ENCODE measurements at regions not wholly inside any gene's neighbourhood (a gene's known extent, or its start where the extent isn't known, plus 50 kb on each side); places are given as distances from the start of the nearest gene placed in this dataset.

- Histone ChIP-seq H3K9me3 (ENCODE audit: control insufficient read depth, low read length) (no peaks in the 10 kb centered on the region), H3K4me3 (ENCODE audit: insufficient read depth, low read depth, low read length) (no peak overlapping the region), H3K27me3 (ENCODE audit: control insufficient read depth, insufficient read depth, low read length, poor library complexity, severe bottlenecking) (no peaks in the 10 kb centered on the region), H3K4me1 (ENCODE audit: control insufficient read depth, insufficient read depth, low read length) (no peaks in the 10 kb centered on the region), H3K36me3 (ENCODE audit: control insufficient read depth, insufficient read depth, low read length) (no peaks in the 10 kb centered on the region), H3K27ac (ENCODE audit: insufficient read depth, low read depth, low read length, poor library complexity, severe bottlenecking) (no peak overlapping the region)
- WGBS, 2 experiments, result 24 to 25% methylated on average over 3 of the region's 3 CpGs
Observed at GRCh38 chr17:34178092-34178491, 77.0 kb upstream of the CCL2 start.

GRCh38 chr17:34182036-34182803 lies 72.9 kb upstream of the CCL2 start:
- Histone ChIP-seq H3K36me3 (ENCODE audit: control insufficient read depth, insufficient read depth, low read length) (no peaks in the 10 kb centered on the region), H3K27me3 (ENCODE audit: control insufficient read depth, insufficient read depth, low read length, poor library complexity, severe bottlenecking) (no peaks in the 10 kb centered on the region), H3K4me3 (ENCODE audit: insufficient read depth, low read depth, low read length) (no peak overlapping the region), H3K27ac (ENCODE audit: insufficient read depth, low read depth, low read length, poor library complexity, severe bottlenecking) (no peak overlapping the region), H3K9me3 (ENCODE audit: control insufficient read depth, low read length) (no peaks in the 10 kb centered on the region), H3K4me1 (ENCODE audit: control insufficient read depth, insufficient read depth, low read length) (no peaks in the 10 kb centered on the region)
- 90 to 91% methylated on average over 4 to 6 of the region's 6 CpGs for WGBS, 2 experiments

GRCh38 chr17:34195987-34196386 lies 59.1 kb upstream of the CCL2 start:
- 78 to 83% methylated on average over 3 of the region's 3 CpGs for WGBS, 2 experiments
- no peak overlapping the region for H3K4me3 ChIP-seq (ENCODE audit: insufficient read depth, low read depth, low read length)

GRCh38 chr17:34198519-34198918 lies 56.6 kb upstream of the CCL2 start:
- no peak overlapping the region for H3K4me3 ChIP-seq (ENCODE audit: insufficient read depth, low read depth, low read length)
- no peaks in the 10 kb centered on the region for H3K9me3 ChIP-seq (ENCODE audit: control insufficient read depth, low read length)
- no peaks in the 10 kb centered on the region for H3K4me1 ChIP-seq (ENCODE audit: control insufficient read depth, insufficient read depth, low read length)
- no peaks in the 10 kb centered on the region for H3K36me3 ChIP-seq (ENCODE audit: control insufficient read depth, insufficient read depth, low read length)
- H3K27me3 ChIP-seq (ENCODE audit: control insufficient read depth, insufficient read depth, low read length, poor library complexity, severe bottlenecking), result no peaks in the 10 kb centered on the region
- no peak overlapping the region for H3K27ac ChIP-seq (ENCODE audit: insufficient read depth, low read depth, low read length, poor library complexity, severe bottlenecking)
- WGBS, 2 experiments, result 86 to 100% methylated on average over 1 of the region's 1 CpG

More at GRCh38 chr17:34195987-34196386, 59.1 kb upstream of the CCL2 start:
- Histone ChIP-seq H3K27ac (ENCODE audit: insufficient read depth, low read depth, low read length, poor library complexity, severe bottlenecking) (no peak overlapping the region), H3K4me1 (ENCODE audit: control insufficient read depth, insufficient read depth, low read length) (no peaks in the 10 kb centered on the region), H3K9me3 (ENCODE audit: control insufficient read depth, low read length) (no peaks in the 10 kb centered on the region), H3K27me3 (ENCODE audit: control insufficient read depth, insufficient read depth, low read length, poor library complexity, severe bottlenecking) (no peaks in the 10 kb centered on the region), H3K36me3 (ENCODE audit: control insufficient read depth, insufficient read depth, low read length) (no peaks in the 10 kb centered on the region)

GRCh38 chr17:34199454-34199853 lies 55.6 kb upstream of the CCL2 start:
- no peaks in the 10 kb centered on the region for H3K4me1 ChIP-seq (ENCODE audit: control insufficient read depth, insufficient read depth, low read length)
- H3K27ac ChIP-seq (ENCODE audit: insufficient read depth, low read depth, low read length, poor library complexity, severe bottlenecking), result no peak overlapping the region
- no peaks in the 10 kb centered on the region for H3K9me3 ChIP-seq (ENCODE audit: control insufficient read depth, low read length)
- no peaks in the 10 kb centered on the region for H3K27me3 ChIP-seq (ENCODE audit: control insufficient read depth, insufficient read depth, low read length, poor library complexity, severe bottlenecking)
- 51 to 59% methylated on average over 6 to 7 of the region's 7 CpGs for WGBS, 2 experiments
- H3K4me3 ChIP-seq (ENCODE audit: insufficient read depth, low read depth, low read length), result no peak overlapping the region
- H3K36me3 ChIP-seq (ENCODE audit: control insufficient read depth, insufficient read depth, low read length), result no peaks in the 10 kb centered on the region

GRCh38 chr17:34199932-34200534 lies 55.1 kb upstream of the CCL2 start:
- Histone ChIP-seq H3K27ac (ENCODE audit: insufficient read depth, low read depth, low read length, poor library complexity, severe bottlenecking) (no peak overlapping the region), H3K36me3 (ENCODE audit: control insufficient read depth, insufficient read depth, low read length) (no peaks in the 10 kb centered on the region), H3K27me3 (ENCODE audit: control insufficient read depth, insufficient read depth, low read length, poor library complexity, severe bottlenecking) (no peaks in the 10 kb centered on the region), H3K4me1 (ENCODE audit: control insufficient read depth, insufficient read depth, low read length) (no peaks in the 10 kb centered on the region), H3K9me3 (ENCODE audit: control insufficient read depth, low read length) (no peaks in the 10 kb centered on the region), H3K4me3 (ENCODE audit: insufficient read depth, low read depth, low read length) (no peak overlapping the region)
- 30 to 40% methylated on average over 5 to 8 of the region's 8 CpGs for WGBS, 2 experiments

GRCh38 chr17:34201225-34201624 lies 53.9 kb upstream of the CCL2 start:
- 90 to 97% methylated on average over 1 of the region's 1 CpG for WGBS, 2 experiments

GRCh38 chr17:34201767-34202166 lies 53.3 kb upstream of the CCL2 start:
- no peaks in the 10 kb centered on the region for H3K36me3 ChIP-seq (ENCODE audit: control insufficient read depth, insufficient read depth, low read length)
- no peaks in the 10 kb centered on the region for H3K9me3 ChIP-seq (ENCODE audit: control insufficient read depth, low read length)
- H3K4me3 ChIP-seq (ENCODE audit: insufficient read depth, low read depth, low read length), result no peak overlapping the region
- WGBS, 2 experiments, result 91 to 92% methylated on average over 4 of the region's 4 CpGs
- H3K27ac ChIP-seq (ENCODE audit: insufficient read depth, low read depth, low read length, poor library complexity, severe bottlenecking), result no peak overlapping the region
- no peaks in the 10 kb centered on the region for H3K4me1 ChIP-seq (ENCODE audit: control insufficient read depth, insufficient read depth, low read length)
- H3K27me3 ChIP-seq (ENCODE audit: control insufficient read depth, insufficient read depth, low read length, poor library complexity, severe bottlenecking), result no peaks in the 10 kb centered on the region

More at GRCh38 chr17:34201225-34201624, 53.9 kb upstream of the CCL2 start:
- Histone ChIP-seq H3K27me3 (ENCODE audit: control insufficient read depth, insufficient read depth, low read length, poor library complexity, severe bottlenecking) (no peaks in the 10 kb centered on the region), H3K36me3 (ENCODE audit: control insufficient read depth, insufficient read depth, low read length) (no peaks in the 10 kb centered on the region), H3K27ac (ENCODE audit: insufficient read depth, low read depth, low read length, poor library complexity, severe bottlenecking) (no peak overlapping the region), H3K9me3 (ENCODE audit: control insufficient read depth, low read length) (no peaks in the 10 kb centered on the region), H3K4me3 (ENCODE audit: insufficient read depth, low read depth, low read length) (no peak overlapping the region), H3K4me1 (ENCODE audit: control insufficient read depth, insufficient read depth, low read length) (no peaks in the 10 kb centered on the region)

- H3K4me1 ChIP-seq (ENCODE audit: control insufficient read depth, insufficient read depth, low read length), result no peaks in the 10 kb centered on the region
- no peaks in the 10 kb centered on the region for H3K27me3 ChIP-seq (ENCODE audit: control insufficient read depth, insufficient read depth, low read length, poor library complexity, severe bottlenecking)
- no peak overlapping the region for H3K27ac ChIP-seq (ENCODE audit: insufficient read depth, low read depth, low read length, poor library complexity, severe bottlenecking)
- H3K9me3 ChIP-seq (ENCODE audit: control insufficient read depth, low read length), result no peaks in the 10 kb centered on the region
- H3K4me3 ChIP-seq (ENCODE audit: insufficient read depth, low read depth, low read length), result no peak overlapping the region
- 79 to 81% methylated on average over 4 of the region's 4 CpGs for WGBS, 2 experiments
- H3K36me3 ChIP-seq (ENCODE audit: control insufficient read depth, insufficient read depth, low read length), result no peaks in the 10 kb centered on the region
Observed at GRCh38 chr17:34203018-34203638, 52.0 kb upstream of the CCL2 start.

- H3K4me1 ChIP-seq (ENCODE audit: control insufficient read depth, insufficient read depth, low read length), result no peaks in the 10 kb centered on the region
- H3K36me3 ChIP-seq (ENCODE audit: control insufficient read depth, insufficient read depth, low read length), result no peaks in the 10 kb centered on the region
- H3K27me3 ChIP-seq (ENCODE audit: control insufficient read depth, insufficient read depth, low read length, poor library complexity, severe bottlenecking), result no peaks in the 10 kb centered on the region
- 91 to 92% methylated on average over 5 of the region's 5 CpGs for WGBS, 2 experiments
- no peak overlapping the region for H3K27ac ChIP-seq (ENCODE audit: insufficient read depth, low read depth, low read length, poor library complexity, severe bottlenecking)
- H3K4me3 ChIP-seq (ENCODE audit: insufficient read depth, low read depth, low read length), result no peak overlapping the region
- H3K9me3 ChIP-seq (ENCODE audit: control insufficient read depth, low read length), result no peaks in the 10 kb centered on the region
Observed at GRCh38 chr17:34204402-34204801, 50.7 kb upstream of the CCL2 start.
